ENCODE measurements at regions not wholly inside any gene's neighbourhood (a gene's known extent, or its start where the extent isn't known, plus 50 kb on each side); places are given as distances from the start of the nearest gene placed in this dataset.
A peak's percentile ranks its signal among the peaks of the same experiment; 100 is the strongest.

GRCh38 chr14:31977001-31977556, 100.0 kb upstream of the ARHGAP5 start:
- TF ChIP-seq, protein P1, sequence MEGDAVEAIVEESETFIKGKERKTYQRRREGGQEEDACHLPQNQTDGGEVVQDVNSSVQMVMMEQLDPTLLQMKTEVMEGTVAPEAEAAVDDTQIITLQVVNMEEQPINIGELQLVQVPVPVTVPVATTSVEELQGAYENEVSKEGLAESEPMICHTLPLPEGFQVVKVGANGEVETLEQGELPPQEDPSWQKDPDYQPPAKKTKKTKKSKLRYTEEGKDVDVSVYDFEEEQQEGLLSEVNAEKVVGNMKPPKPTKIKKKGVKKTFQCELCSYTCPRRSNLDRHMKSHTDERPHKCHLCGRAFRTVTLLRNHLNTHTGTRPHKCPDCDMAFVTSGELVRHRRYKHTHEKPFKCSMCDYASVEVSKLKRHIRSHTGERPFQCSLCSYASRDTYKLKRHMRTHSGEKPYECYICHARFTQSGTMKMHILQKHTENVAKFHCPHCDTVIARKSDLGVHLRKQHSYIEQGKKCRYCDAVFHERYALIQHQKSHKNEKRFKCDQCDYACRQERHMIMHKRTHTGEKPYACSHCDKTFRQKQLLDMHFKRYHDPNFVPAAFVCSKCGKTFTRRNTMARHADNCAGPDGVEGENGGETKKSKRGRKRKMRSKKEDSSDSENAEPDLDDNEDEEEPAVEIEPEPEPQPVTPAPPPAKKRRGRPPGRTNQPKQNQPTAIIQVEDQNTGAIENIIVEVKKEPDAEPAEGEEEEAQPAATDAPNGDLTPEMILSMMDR (IDR thresholded peaks at IDR 0.05; ENCODE audit: insufficient read depth, low read depth, low read length): no peak
- no peak overlapping the region for H3K4me3 ChIP-seq (ENCODE audit: low read depth, low read length)
- no peak for DNase-seq (ENCODE audit: low read depth)

GRCh38 chr14:31978423-31978822, 98.7 kb upstream of the ARHGAP5 start:
- no peak for DNase-seq (ENCODE audit: low read depth)
- H3K4me3 ChIP-seq (ENCODE audit: low read depth, low read length): no peak overlapping the region
- TF ChIP-seq, protein P1 (IDR thresholded peaks at IDR 0.05; ENCODE audit: insufficient read depth, low read depth, low read length): no peak

GRCh38 chr14:31982642-31983041, 94.5 kb upstream of the ARHGAP5 start:
- no peak for DNase-seq (ENCODE audit: low read depth)
- TF ChIP-seq, protein P1 (IDR thresholded peaks at IDR 0.05; ENCODE audit: insufficient read depth, low read depth, low read length): no peak
- H3K4me3 ChIP-seq (ENCODE audit: low read depth, low read length): no peak overlapping the region

DNA sequence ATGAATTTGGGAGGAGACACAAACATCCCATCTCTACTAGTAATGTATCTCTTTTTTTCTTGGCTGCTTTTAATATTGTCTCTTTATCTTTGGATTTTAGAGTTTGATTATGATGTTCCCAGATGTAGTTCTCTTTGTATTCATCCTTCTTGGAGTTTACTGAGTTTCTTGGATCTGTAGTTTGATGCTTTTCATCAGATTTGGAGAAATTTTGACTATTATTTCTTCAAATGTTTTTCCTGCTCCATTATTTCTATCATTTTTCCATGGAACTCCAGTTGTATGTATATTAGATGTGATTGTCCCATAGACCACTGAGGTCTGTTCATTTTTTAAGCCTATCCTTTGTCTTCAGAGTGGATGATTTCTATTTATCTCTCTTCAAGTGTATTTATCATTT, 90.7 kb upstream of the ARHGAP5 start:
- no peak overlapping the region for H3K4me3 ChIP-seq (ENCODE audit: low read depth, low read length)
- TF ChIP-seq, protein P1 (IDR thresholded peaks at IDR 0.05; ENCODE audit: insufficient read depth, low read depth, low read length): no peak
- DNase-seq (ENCODE audit: low read depth): no peak

DNA sequence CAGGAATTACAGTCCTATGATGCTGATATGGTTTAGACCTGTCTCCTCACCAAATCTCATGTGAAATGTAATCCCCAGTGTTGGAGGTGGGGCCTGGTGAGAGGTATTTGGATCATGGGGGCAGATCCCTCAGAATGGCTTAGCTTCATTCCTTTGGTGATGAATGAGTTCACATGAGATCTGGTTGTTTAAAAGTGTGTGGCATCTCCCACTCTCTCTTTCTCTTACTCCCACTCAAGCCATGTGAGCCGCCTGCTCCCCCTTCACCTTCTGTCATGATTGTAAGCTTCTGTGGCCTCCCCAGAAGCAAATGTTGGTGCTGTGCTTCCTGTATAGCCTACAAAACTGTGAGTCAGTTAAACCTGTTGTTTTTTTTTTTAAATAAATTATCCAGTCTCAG, 89.4 kb upstream of the ARHGAP5 start:
- H3K4me3 ChIP-seq (ENCODE audit: low read depth, low read length): no peak overlapping the region
- DNase-seq (ENCODE audit: low read depth): no peak
- TF ChIP-seq, protein P1 (IDR thresholded peaks at IDR 0.05; ENCODE audit: insufficient read depth, low read depth, low read length): no peak

- TF ChIP-seq, protein P1 (IDR thresholded peaks at IDR 0.05; ENCODE audit: insufficient read depth, low read depth, low read length): no peak
- peak; percentile 40 for DNase-seq (ENCODE audit: low read depth)
- no peak overlapping the region for H3K4me3 ChIP-seq (ENCODE audit: low read depth, low read length)
Measured at GRCh38 chr14:31988244-31988643, 88.9 kb upstream of the ARHGAP5 start.
